Lung (tissue), 11 donors: ENCODE measurements at regions not wholly inside any gene's neighbourhood (a gene's known extent, or its start where the extent isn't known, plus 50 kb on each side); places are given as distances from the start of the nearest gene placed in this dataset.
A peak's percentile ranks its signal among the peaks of the same experiment; 100 is the strongest.
"Not testable (repeated sequence)": the region's sequence is repeated elsewhere in the genome, so short reads cannot be mapped to it uniquely, and the experiment has no call there.

Source experiments
- ATAC-seq: fragments of 200-7000 bp; cut with Tn5 transposase; one replicate; pipeline ENCODE4 v1.9.1; 2020; ENCODE audit warnings: moderate number of reproducible peaks; ENCODE audit not compliant: insufficient read depth, low FRiP score
- DNase-seq, 3 donors: peaks; one replicate each; pipeline ENCODE4 v3.0.0-alpha.2; 2013 to 2017
- H3K27ac ChIP-seq, 2 donors: one replicate each; pipeline ENCODE4 v1.5.1; 2013; ENCODE audit warnings: mild to moderate bottlenecking in 2 of 2, moderate library complexity in 2 of 2, control low read depth in 1 of 2, inconsistent platforms in 1 of 2, low read depth in 1 of 2, low read length in 1 of 2
- H3K27me3 ChIP-seq, 3 donors: one replicate each; pipeline ENCODE4 v1.5.1; 2013; ENCODE audit warnings: low read length in 2 of 3; ENCODE audit not compliant: control insufficient read depth in 3 of 3, insufficient read depth in 3 of 3
- H3K36me3 ChIP-seq, 4 donors: one replicate each; pipeline ENCODE4 v1.5.1; 2013; ENCODE audit warnings: low read length in 4 of 4, mild to moderate bottlenecking in 1 of 4, moderate library complexity in 1 of 4; ENCODE audit not compliant: control insufficient read depth in 4 of 4, insufficient read depth in 4 of 4
- H3K4me1 ChIP-seq, 5 donors: one replicate each; pipeline ENCODE4 v1.5.1; 2013; ENCODE audit warnings: low read length in 5 of 5, mild to moderate bottlenecking in 2 of 5, moderate library complexity in 1 of 5; ENCODE audit not compliant: control insufficient read depth in 5 of 5, insufficient read depth in 5 of 5
- H3K4me3 ChIP-seq: one replicate; pipeline ENCODE4 v1.5.1; 2013; ENCODE audit warnings: mild to moderate bottlenecking, control low read depth, moderate library complexity
- H3K9ac ChIP-seq, 2 donors: one replicate each; pipeline ENCODE4 v1.5.1; 2013; ENCODE audit warnings: low read length in 2 of 2, control low read depth in 1 of 2; ENCODE audit not compliant: insufficient read depth in 1 of 2
- H3K9me3 ChIP-seq, 4 donors: one replicate each; pipeline ENCODE4 v1.5.1; 2013; ENCODE audit warnings: low read length in 3 of 4, mild to moderate bottlenecking in 1 of 4, moderate library complexity in 1 of 4; ENCODE audit not compliant: control insufficient read depth in 4 of 4, insufficient read depth in 3 of 4
- WGBS, 2 donors: extraction: QIAGEN DNeasy Blood & Tissue Kit; methylation state at CpG; one replicate each; pipeline ENCODE4 v1.1.7; 2013; 5-methylcytosine and 5-hydroxymethylcytosine counted together
- TF ChIP-seq, protein P1 (sequence below): IDR thresholded peaks from 2 replicates; pipeline ENCODE4 v1.5.1; 2012; ENCODE audit warnings: mild to moderate bottlenecking; ENCODE audit errors: control extremely low read depth, extremely low read depth
- donor health status: control.
- donor health status: control.
- donor health status: Bipolar disorder and iron deficiency.
- donor health status: healthy.
- donor health status: DM: yes; HTN: yes; CAD: no.

DNA sequence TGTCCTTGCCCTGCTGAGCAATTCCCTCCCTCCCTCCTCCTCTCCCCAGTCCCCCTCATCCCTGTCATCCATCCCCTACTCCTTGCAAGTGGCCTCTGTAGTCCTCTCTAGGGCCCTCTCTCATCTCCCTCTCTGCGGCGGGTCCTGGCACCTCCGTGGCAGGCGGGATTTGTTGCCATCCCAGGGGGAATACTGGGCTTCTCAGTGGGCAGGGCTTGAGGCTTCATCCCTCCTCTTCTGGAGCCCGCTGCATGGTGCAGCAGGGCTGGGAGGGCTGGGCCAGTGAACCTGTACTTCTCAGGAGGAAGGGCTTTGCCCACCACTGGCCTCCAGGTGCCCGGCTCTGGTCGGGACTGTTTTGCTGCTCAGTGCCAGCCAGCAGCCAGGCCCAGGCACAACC, 216.2 kb downstream of the TFCP2L1 start:
- peaks cover 0 to 3% (median 0%) of the 10 kb centered on the region in 5 donors for H3K4me1 ChIP-seq
- no peaks in the 10 kb centered on the region for H3K9me3 ChIP-seq
- H3K36me3 ChIP-seq, result no peaks in the 10 kb centered on the region
- TF ChIP-seq, protein P1, sequence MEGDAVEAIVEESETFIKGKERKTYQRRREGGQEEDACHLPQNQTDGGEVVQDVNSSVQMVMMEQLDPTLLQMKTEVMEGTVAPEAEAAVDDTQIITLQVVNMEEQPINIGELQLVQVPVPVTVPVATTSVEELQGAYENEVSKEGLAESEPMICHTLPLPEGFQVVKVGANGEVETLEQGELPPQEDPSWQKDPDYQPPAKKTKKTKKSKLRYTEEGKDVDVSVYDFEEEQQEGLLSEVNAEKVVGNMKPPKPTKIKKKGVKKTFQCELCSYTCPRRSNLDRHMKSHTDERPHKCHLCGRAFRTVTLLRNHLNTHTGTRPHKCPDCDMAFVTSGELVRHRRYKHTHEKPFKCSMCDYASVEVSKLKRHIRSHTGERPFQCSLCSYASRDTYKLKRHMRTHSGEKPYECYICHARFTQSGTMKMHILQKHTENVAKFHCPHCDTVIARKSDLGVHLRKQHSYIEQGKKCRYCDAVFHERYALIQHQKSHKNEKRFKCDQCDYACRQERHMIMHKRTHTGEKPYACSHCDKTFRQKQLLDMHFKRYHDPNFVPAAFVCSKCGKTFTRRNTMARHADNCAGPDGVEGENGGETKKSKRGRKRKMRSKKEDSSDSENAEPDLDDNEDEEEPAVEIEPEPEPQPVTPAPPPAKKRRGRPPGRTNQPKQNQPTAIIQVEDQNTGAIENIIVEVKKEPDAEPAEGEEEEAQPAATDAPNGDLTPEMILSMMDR, result no peak
- DNase-seq (no peak), ATAC-seq (no peak)
- no peak overlapping the region for H3K27ac ChIP-seq
- 83 to 91% methylated on average over 4 to 7 of the region's 7 CpGs for WGBS, 2 donors
- H3K9ac ChIP-seq, result no peak overlapping the region
- H3K4me3 ChIP-seq, result no peak overlapping the region
- H3K27me3 ChIP-seq, result peaks cover 0 to 45% (median 8%) of the 10 kb centered on the region in 3 donors

DNA sequence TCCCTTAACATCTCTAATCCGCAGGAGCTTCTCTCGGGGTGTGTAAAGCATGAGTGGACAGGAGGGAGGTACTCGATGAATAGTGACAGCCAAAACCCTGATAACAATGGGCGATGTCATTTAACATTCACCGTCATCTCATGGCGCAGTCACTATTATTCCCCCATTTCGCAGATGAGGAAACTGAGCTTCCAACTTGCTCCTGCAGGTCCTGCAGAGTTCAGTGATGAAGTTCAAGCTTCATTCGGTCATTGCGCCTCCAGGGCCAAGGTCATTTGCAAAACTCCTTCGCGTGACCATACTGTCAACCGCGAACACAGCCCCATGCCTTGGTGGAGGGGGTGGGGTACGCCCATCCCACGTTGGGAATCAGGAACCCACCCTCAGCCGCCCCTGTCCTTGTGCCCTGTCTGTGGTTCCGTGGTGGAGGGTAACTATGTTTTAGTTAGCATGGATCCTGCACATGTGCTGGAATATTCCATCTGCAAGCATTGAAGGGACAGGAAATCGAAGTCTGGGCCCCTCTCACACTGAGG, 215.5 kb downstream of the TFCP2L1 start:
- 89 to 94% methylated on average over 18 of the region's 18 CpGs for WGBS, 2 donors
- Histone ChIP-seq H3K27ac (no peak overlapping the region), H3K4me3 (no peak overlapping the region), H3K36me3 (no peaks in the 10 kb centered on the region), H3K9me3 (no peaks in the 10 kb centered on the region), H3K27me3 (peaks cover 0 to 50% (median 8%) of the 10 kb centered on the region in 3 donors), H3K4me1 (peaks cover 0 to 6% (median 0%) of the 10 kb centered on the region in 5 donors), H3K9ac (no peak overlapping the region)
- TF ChIP-seq, protein P1, result no peak
- DNase-seq (no peak), ATAC-seq (no peak)

DNA sequence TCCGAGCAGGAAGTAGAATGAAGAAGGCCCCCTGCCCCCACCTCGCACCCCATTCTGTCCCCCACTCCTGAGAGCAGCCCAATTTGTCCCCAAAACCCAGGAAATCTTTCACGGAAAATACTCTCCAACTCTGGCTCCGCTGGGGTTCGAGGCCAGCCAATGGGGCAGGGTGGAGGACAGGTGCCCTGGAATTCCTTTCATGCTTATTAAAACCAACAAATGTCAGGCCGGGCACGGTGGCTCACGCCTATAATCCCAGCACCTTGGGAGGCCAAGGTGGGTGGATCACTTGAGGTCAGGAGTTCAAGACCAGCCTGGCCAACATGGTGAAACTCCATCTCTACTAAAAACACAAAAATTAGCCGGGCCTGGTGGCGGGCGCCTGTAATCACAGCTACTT, 214.9 kb downstream of the TFCP2L1 start:
- ATAC-seq, H3K4me3 ChIP-seq, H3K9ac ChIP-seq, DNase-seq, H3K27ac ChIP-seq, H3K9me3 ChIP-seq, H3K36me3 ChIP-seq: not testable (repeated sequence)
- WGBS, 2 donors, result 86 to 88% methylated on average over 8 to 11 of the region's 11 CpGs
- Histone ChIP-seq H3K4me1 (peaks cover 0 to 11% (median 0%) of the 10 kb centered on the region in 5 donors), H3K27me3 (peaks cover 0 to 46% (median 8%) of the 10 kb centered on the region in 3 donors)

DNA sequence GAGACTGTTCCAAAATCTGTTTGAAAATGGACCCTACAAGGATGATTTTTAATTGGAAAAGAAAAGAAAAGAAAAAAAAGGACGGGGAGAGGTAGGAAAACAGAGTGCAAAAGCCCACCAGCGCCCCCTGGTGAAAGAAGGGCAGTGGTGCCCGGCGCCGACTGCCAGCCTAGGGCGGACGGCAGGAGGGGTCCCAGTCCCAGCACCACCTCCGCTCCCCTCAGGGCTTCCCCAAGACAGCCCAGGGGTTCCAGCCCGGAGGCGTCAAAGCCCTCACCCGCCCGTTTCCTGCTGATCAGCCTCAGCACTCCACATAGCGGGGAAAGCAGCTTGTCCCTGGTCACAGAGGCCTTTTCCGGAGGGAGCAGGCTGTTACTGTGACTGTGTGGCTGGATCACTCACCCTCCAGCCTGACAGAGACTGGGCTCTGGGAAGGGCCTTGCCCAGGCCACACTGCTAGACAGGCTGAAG, 213.9 kb downstream of the TFCP2L1 start:
- Histone ChIP-seq H3K27me3 (peaks cover 0 to 49% (median 8%) of the 10 kb centered on the region in 3 donors), H3K27ac (no peak overlapping the region), H3K36me3 (no peaks in the 10 kb centered on the region), H3K4me1 (peaks cover 0 to 18% (median 0%) of the 10 kb centered on the region in 5 donors), H3K9me3 (no peaks in the 10 kb centered on the region), H3K4me3 (no peak overlapping the region), H3K9ac (no peak overlapping the region)
- WGBS, 2 donors, result 10 to 11% methylated on average over 13 to 14 of the region's 14 CpGs
- peak; percentile 58 for ATAC-seq
- TF ChIP-seq, protein P1, result peak; percentile 44
- DNase-seq, result peak; percentile 72 to 83 (median 79)
